Endothelial cell of umbilical vein (primary cell): ENCODE measurements at regions not wholly inside any gene's neighbourhood (a gene's known extent, or its start where the extent isn't known, plus 50 kb on each side); places are given as distances from the start of the nearest gene placed in this dataset.

Experiments
- BruUV-seq: library from RNA; stranded (reverse); fragments of 400-500 nt; replicated peaks from 2 replicates; lab custom pipeline; 2021; lab: Mats Ljungman, UMichigan
- CTCF ChIA-PET: fragments of 300-600, 350-600 bp; sonication (Branson Sonifier 250); formaldehyde crosslinking; loops from one replicate; lab custom pipeline; 2021; ENCODE audit warnings: antibody characterized with exemption, inconsistent platforms; lab: Charles Lee
- POLR2A ChIA-PET: fragments of 300-600, 350-600 bp; sonication (Branson Sonifier 250); formaldehyde crosslinking; loops from one replicate; lab custom pipeline; 2021; ENCODE audit warnings: antibody characterized with exemption, inconsistent platforms; lab: Charles Lee
- DNase-seq: peaks from one replicate; pipeline ENCODE4 v3.0.0-alpha.2; 2011; ENCODE audit warnings: low read depth, low spot score
- FAIRE-seq: peaks from 2 replicates; lab custom pipeline; 2011; peaks lifted over from hg19 to GRCh38; lab: Jason Lieb, UNC
- H2AFZ ChIP-seq: 2 replicates; pipeline ENCODE4 v1.6.0; 2012; ENCODE audit warnings: low read depth, low read length, control low read depth, inconsistent platforms
- H3K27ac ChIP-seq: 2 replicates; pipeline ENCODE4 v1.5.1; 2011; ENCODE audit warnings: low read depth, mild to moderate bottlenecking, control low read depth, low read length, moderate library complexity; ENCODE audit not compliant: insufficient read depth
- H3K27me3 ChIP-seq, 2 experiments: 2 replicates each; pipeline versions ENCODE4 v1.6.0 to v1.6.1; 2011; ENCODE audit warnings: low read length in 2 of 2, mixed read lengths in 1 of 2; ENCODE audit not compliant: control insufficient read depth in 2 of 2, insufficient read depth in 2 of 2
- H3K36me3 ChIP-seq, 2 experiments: 2 replicates in 1 of 2; 3 replicates in 1 of 2; pipeline ENCODE4 v1.5.1; 2011; ENCODE audit warnings: low read length in 2 of 2, mild to moderate bottlenecking in 1 of 2, moderate library complexity in 1 of 2; ENCODE audit not compliant: control insufficient read depth in 2 of 2, insufficient read depth in 2 of 2; ENCODE audit errors: extremely low read depth in 1 of 2
- H3K4me1 ChIP-seq: 3 replicates; pipeline ENCODE4 v1.5.1; 2011; ENCODE audit warnings: mild to moderate bottlenecking, low read length; ENCODE audit not compliant: control insufficient read depth, insufficient read depth; ENCODE audit errors: extremely low read depth
- H3K4me2 ChIP-seq: 2 replicates; pipeline ENCODE4 v1.6.1; 2011; ENCODE audit warnings: low read length, control low read depth, mixed read lengths; ENCODE audit not compliant: insufficient read depth
- H3K4me3 ChIP-seq, 3 experiments: fragments of 200-600 bp in 1 of 3; sonication (generic), shearing (Covaris generic) in 1 of 3; replicated peaks in 1 of 3; 2 replicates each; pipeline ENCODE4 v1.5.1; 2011 to 2016; ENCODE audit warnings: control low read depth in 3 of 3, low read length in 3 of 3, mild to moderate bottlenecking in 2 of 3, inconsistent platforms in 1 of 3, low read depth in 1 of 3, moderate library complexity in 1 of 3; ENCODE audit not compliant: insufficient read depth in 1 of 3
- H3K79me2 ChIP-seq: 2 replicates; pipeline ENCODE4 v1.6.0; 2012; ENCODE audit warnings: low read length, inconsistent platforms; ENCODE audit not compliant: control insufficient read depth, insufficient read depth
- H3K9ac ChIP-seq: replicated peaks from 2 replicates; pipeline ENCODE3; 2011; ENCODE audit warnings: low read length, control low read depth; ENCODE audit not compliant: insufficient read depth; ENCODE audit errors: extremely low read depth
- H3K9me1 ChIP-seq: replicated peaks from 3 replicates; pipeline ENCODE4 v1.6.0; 2011; ENCODE audit warnings: mild to moderate bottlenecking, low read length; ENCODE audit not compliant: control insufficient read depth, insufficient read depth; ENCODE audit errors: extremely low read depth
- H3K9me3 ChIP-seq: replicated peaks from 2 replicates; pipeline ENCODE4 v1.5.1; 2012; ENCODE audit warnings: low read length, inconsistent platforms; ENCODE audit not compliant: control insufficient read depth, insufficient read depth
- H4K20me1 ChIP-seq: replicated peaks from 2 replicates; pipeline ENCODE3; 2011; ENCODE audit warnings: mild to moderate bottlenecking, low read length; ENCODE audit not compliant: control insufficient read depth, insufficient read depth; ENCODE audit errors: extremely low read depth
- EZH2 ChIP-seq: IDR thresholded peaks from 2 replicates; pipeline ENCODE4 v1.6.1; 2012; ENCODE audit warnings: borderline replicate concordance, low read depth, mild to moderate bottlenecking, moderate library complexity, low read length, inconsistent platforms; ENCODE audit not compliant: severe bottlenecking
- FOS ChIP-seq: IDR thresholded peaks from 2 replicates; pipeline ENCODE4 v1.6.1; 2011; ENCODE audit warnings: mild to moderate bottlenecking, low read length, moderate library complexity, borderline replicate concordance; ENCODE audit not compliant: insufficient read depth
- GATA2 ChIP-seq: IDR thresholded peaks from 2 replicates; pipeline ENCODE4 v1.7.0; 2011; ENCODE audit warnings: low read depth, mild to moderate bottlenecking, moderate library complexity, mixed read lengths, low read length; ENCODE audit not compliant: insufficient read length, insufficient read depth
- JUN ChIP-seq: IDR thresholded peaks from 2 replicates; pipeline ENCODE4 v1.6.1; 2011; ENCODE audit warnings: borderline replicate concordance, low read depth; ENCODE audit not compliant: insufficient read length, insufficient read depth
- MYC ChIP-seq: IDR thresholded peaks from one replicate; pipeline ENCODE4 v1.6.1; 2011; ENCODE audit warnings: mild to moderate bottlenecking, low read depth, low read length
- POLR2A ChIP-seq: IDR thresholded peaks from 2 replicates; pipeline ENCODE4 v1.6.1; 2012; ENCODE audit warnings: low read depth, mild to moderate bottlenecking, control low read depth, low read length
- POLR2AphosphoS5 ChIP-seq: IDR thresholded peaks from 2 replicates; pipeline ENCODE4 v1.6.1; 2012; ENCODE audit warnings: low read depth, mild to moderate bottlenecking, control low read depth, low read length, moderate library complexity; ENCODE audit not compliant: insufficient read depth
- dilution Hi-C: fragments of 300-500 bp; cut with MboI; formaldehyde crosslinking; loops from one replicate; pipeline ENCODE4 v1.15.0; 2019; ENCODE audit warnings: low sequenced_read_pairs; ENCODE audit not compliant: extremely low pct_ligation_motif_present
- intact Hi-C: fragments of 100-400 bp; cut with micrococcal nuclease; formaldehyde crosslinking; loops from one replicate; pipeline ENCODE4 v1.10.0; 2022
- TF ChIP-seq, protein P1 (sequence below): IDR thresholded peaks from 2 replicates; pipeline ENCODE4 v1.6.1; 2011; ENCODE audit not compliant: insufficient read depth, insufficient read length
- TF ChIP-seq, protein P2 (sequence below), 2 donors: IDR thresholded peaks; 1 replicate in 1 of 2; 2 replicates in 1 of 2; pipeline ENCODE4 v1.5.1; 2011; ENCODE audit warnings: low read length in 2 of 2, mild to moderate bottlenecking in 2 of 2, moderate library complexity in 2 of 2, control low read depth in 1 of 2, inconsistent platforms in 1 of 2, low read depth in 1 of 2; ENCODE audit not compliant: insufficient read depth in 1 of 2; ENCODE audit errors: extremely low read depth in 1 of 2

DNA sequence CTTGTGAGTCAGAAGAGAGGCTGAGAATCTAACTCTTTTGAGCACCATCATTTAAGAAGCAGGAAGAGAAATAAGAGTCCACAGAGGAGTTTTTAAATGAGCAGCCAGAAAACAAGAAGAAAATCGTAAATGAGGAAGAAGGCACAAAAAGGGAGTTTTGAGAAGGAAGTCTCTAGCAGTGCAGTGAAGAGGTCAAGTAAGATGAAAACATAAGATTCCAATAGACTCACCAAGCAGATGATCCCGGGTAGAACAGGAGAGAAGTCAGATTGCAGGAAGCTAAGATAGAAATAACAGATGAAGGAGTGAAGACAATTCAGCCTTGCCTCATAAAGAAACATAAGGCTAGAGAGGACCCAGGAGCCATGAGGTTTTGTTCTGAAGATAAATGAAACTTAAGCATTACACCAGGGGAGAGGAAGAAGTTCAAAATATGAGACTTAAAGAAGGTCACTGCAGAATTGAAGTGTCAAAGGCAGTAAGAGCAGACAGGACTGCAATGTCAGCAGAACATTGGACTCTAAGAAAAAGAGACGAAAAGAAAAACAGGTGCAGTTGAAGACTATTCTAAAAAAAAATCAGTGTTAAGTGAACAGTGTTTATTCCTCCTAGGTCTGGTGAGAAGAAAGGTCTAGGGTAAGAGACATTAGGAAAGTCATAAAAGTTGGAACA is 229.0 kb downstream of the SEC23A start:
- dilution Hi-C loops, result loop anchor here (25.0 kb wide), 1 partner anchor 162 kb away; no protein-coding TSS in a partner anchor

More for the DNA sequence above, 229.0 kb downstream of the SEC23A start:
- TF ChIP-seq EZH2 (no peak), JUN (no peak), POLR2AphosphoS5 (no peak), GATA2 (no peak), FOS (no peak), POLR2A (no peak), MYC (no peak)
- TF ChIP-seq, protein P1, sequence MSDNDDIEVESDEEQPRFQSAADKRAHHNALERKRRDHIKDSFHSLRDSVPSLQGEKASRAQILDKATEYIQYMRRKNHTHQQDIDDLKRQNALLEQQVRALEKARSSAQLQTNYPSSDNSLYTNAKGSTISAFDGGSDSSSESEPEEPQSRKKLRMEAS, result no peak
- TF ChIP-seq, protein P2, sequence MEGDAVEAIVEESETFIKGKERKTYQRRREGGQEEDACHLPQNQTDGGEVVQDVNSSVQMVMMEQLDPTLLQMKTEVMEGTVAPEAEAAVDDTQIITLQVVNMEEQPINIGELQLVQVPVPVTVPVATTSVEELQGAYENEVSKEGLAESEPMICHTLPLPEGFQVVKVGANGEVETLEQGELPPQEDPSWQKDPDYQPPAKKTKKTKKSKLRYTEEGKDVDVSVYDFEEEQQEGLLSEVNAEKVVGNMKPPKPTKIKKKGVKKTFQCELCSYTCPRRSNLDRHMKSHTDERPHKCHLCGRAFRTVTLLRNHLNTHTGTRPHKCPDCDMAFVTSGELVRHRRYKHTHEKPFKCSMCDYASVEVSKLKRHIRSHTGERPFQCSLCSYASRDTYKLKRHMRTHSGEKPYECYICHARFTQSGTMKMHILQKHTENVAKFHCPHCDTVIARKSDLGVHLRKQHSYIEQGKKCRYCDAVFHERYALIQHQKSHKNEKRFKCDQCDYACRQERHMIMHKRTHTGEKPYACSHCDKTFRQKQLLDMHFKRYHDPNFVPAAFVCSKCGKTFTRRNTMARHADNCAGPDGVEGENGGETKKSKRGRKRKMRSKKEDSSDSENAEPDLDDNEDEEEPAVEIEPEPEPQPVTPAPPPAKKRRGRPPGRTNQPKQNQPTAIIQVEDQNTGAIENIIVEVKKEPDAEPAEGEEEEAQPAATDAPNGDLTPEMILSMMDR (IDR thresholded peaks at IDR 0.05; ENCODE audit: extremely low read depth in 1 of 2, insufficient read depth in 1 of 2, low read depth in 1 of 2, low read length in 2 of 2), result no peak
- Histone ChIP-seq H3K9me1 (no peaks in the 10 kb centered on the region), H3K27me3 (no peaks in the 10 kb centered on the region), H3K36me3 (no peaks in the 10 kb centered on the region), H3K9ac (no peak overlapping the region), H2AFZ (no peak overlapping the region), H3K4me2 (no peak overlapping the region), H3K79me2 (no peaks in the 10 kb centered on the region), H4K20me1 (no peaks in the 10 kb centered on the region), H3K4me1 (no peaks in the 10 kb centered on the region), H3K4me3 (no peak overlapping the region), H3K9me3 (no peaks in the 10 kb centered on the region), H3K27ac (no peak overlapping the region)
- DNase-seq (peak; percentile 30), FAIRE-seq (no peak)
- CTCF ChIA-PET, result interaction anchor here (1.8 to 11.5 kb wide), 3 partner anchors 14 to 150 kb away, joined by 4 to 209 read pairs (median 21); no protein-coding TSS in a partner anchor
- intact Hi-C loops, result no loop called here
- POLR2A ChIA-PET, result no interaction called here
- no TSS peak for BruUV-seq
